BE2C (cell line): ENCODE measurements at regions not wholly inside any gene's neighbourhood (a gene's known extent, or its start where the extent isn't known, plus 50 kb on each side); places are given as distances from the start of the nearest gene placed in this dataset.

ENCODE experiments used
- DNase-seq: peaks from one replicate; pipeline ENCODE4 v3.0.0-alpha.2; 2020
- H3K27me3 ChIP-seq: fragments of 250-450 bp; sonication (Bioruptor Pico); 2 replicates; pipeline ENCODE4 v1.5.1; 2020; ENCODE audit warnings: mild to moderate bottlenecking
- H3K36me3 ChIP-seq: fragments of 250-450 bp; sonication (Bioruptor Pico); 2 replicates; pipeline ENCODE4 v1.5.1; 2020; ENCODE audit warnings: mild to moderate bottlenecking
- H3K4me1 ChIP-seq: fragments of 250-450 bp; sonication (Bioruptor Pico); 2 replicates; pipeline ENCODE4 v1.5.1; 2020
- H3K4me3 ChIP-seq: 2 replicates; pipeline ENCODE4 v1.5.1; 2011; ENCODE audit warnings: low read depth, low read length
- H3K9me3 ChIP-seq: fragments of 250-450 bp; sonication (Bioruptor Pico); 2 replicates; pipeline ENCODE4 v1.5.1; 2020
- TF ChIP-seq, protein P1 (sequence below): IDR thresholded peaks from 2 replicates; pipeline ENCODE4 v1.5.1; 2012; ENCODE audit warnings: mild to moderate bottlenecking, low read depth, low read length

DNA sequence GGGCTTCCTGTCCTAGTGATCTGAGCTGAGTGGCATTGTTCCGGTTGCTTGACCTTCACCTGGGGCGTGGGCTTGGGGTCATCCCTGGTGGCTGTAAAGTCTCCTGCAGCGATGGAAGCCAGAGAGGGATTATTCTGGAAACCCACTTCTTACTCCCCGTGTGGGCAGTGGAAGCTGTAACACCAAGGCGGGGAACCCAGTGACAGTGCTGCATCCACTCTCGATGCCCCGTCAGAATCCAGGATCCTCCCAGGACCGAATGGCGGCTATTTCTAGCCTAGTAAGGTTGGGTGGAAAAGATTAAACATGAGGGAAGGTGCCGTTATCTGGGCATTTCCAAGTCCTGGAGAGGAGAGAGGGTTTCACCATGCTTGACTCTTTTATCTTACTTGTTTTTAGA lies 280.6 kb downstream of the ZNF536 start:
- DNase-seq = no peak
- Histone ChIP-seq H3K36me3 (no peaks in the 10 kb centered on the region), H3K4me1 (no peaks in the 10 kb centered on the region), H3K27me3 (no peaks in the 10 kb centered on the region), H3K9me3 (no peaks in the 10 kb centered on the region), H3K4me3 (no peak overlapping the region)
- TF ChIP-seq, protein P1, sequence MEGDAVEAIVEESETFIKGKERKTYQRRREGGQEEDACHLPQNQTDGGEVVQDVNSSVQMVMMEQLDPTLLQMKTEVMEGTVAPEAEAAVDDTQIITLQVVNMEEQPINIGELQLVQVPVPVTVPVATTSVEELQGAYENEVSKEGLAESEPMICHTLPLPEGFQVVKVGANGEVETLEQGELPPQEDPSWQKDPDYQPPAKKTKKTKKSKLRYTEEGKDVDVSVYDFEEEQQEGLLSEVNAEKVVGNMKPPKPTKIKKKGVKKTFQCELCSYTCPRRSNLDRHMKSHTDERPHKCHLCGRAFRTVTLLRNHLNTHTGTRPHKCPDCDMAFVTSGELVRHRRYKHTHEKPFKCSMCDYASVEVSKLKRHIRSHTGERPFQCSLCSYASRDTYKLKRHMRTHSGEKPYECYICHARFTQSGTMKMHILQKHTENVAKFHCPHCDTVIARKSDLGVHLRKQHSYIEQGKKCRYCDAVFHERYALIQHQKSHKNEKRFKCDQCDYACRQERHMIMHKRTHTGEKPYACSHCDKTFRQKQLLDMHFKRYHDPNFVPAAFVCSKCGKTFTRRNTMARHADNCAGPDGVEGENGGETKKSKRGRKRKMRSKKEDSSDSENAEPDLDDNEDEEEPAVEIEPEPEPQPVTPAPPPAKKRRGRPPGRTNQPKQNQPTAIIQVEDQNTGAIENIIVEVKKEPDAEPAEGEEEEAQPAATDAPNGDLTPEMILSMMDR = no peak

DNA sequence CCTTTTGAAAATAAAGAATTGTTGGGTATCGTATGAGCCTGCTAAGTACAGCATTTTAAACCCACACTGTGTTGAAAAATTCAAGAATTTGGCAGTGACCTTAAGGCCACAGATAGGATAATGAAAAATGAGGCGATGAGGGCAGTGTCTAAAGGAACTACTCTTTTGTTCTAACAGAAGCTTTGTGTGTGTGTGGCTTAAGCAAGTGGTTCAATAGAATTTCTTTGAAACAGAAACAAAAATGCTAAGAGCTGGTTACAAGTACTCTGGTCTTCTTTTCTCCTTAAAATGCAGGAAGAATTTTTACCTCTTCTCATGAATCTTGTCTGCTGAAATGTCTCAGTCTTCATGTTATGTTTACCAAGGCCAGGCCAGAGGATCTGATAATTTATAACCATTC lies 279.5 kb downstream of the ZNF536 start:
- no peak overlapping the region for H3K4me3 ChIP-seq
- no peaks in the 10 kb centered on the region for H3K27me3 ChIP-seq
- TF ChIP-seq, protein P1 = no peak
- no peaks in the 10 kb centered on the region for H3K4me1 ChIP-seq
- H3K9me3 ChIP-seq = no peaks in the 10 kb centered on the region
- H3K36me3 ChIP-seq = no peaks in the 10 kb centered on the region
- no peak for DNase-seq

- Histone ChIP-seq H3K4me1 (no peaks in the 10 kb centered on the region), H3K9me3 (no peaks in the 10 kb centered on the region), H3K4me3 (no peak overlapping the region), H3K36me3 (no peaks in the 10 kb centered on the region), H3K27me3 (no peaks in the 10 kb centered on the region)
- TF ChIP-seq, protein P1 = no peak
- DNase-seq = no peak
Measured at GRCh38 chr19:30651066-30651465, 278.9 kb downstream of the ZNF536 start.

GRCh38 chr19:30649934-30650614 lies 277.9 kb downstream of the ZNF536 start:
- Histone ChIP-seq H3K27me3 (no peaks in the 10 kb centered on the region), H3K4me3 (peak overlapping the region; percentile 8; the same call in 1 of the 2 replicates), H3K36me3 (no peaks in the 10 kb centered on the region), H3K4me1 (no peaks in the 10 kb centered on the region), H3K9me3 (no peaks in the 10 kb centered on the region)
- DNase-seq = peak; percentile 59
- TF ChIP-seq, protein P1 = peak; percentile 96

GRCh38 chr19:30648866-30649862 lies 277.0 kb downstream of the ZNF536 start:
- TF ChIP-seq, protein P1 = no peak
- no peak for DNase-seq
- no peaks in the 10 kb centered on the region for H3K27me3 ChIP-seq
- H3K4me1 ChIP-seq = no peaks in the 10 kb centered on the region
- no peaks in the 10 kb centered on the region for H3K9me3 ChIP-seq
- no peak overlapping the region for H3K4me3 ChIP-seq
- no peaks in the 10 kb centered on the region for H3K36me3 ChIP-seq
